CD14-positive monocyte (primary cell): ENCODE measurements at regions not wholly inside any gene's neighbourhood (a gene's known extent, or its start where the extent isn't known, plus 50 kb on each side); places are given as distances from the start of the nearest gene placed in this dataset.

Experiments
- DNase-seq, 3 donors: peaks; one replicate each; pipeline ENCODE4 v3.0.0-alpha.2; 2011 to 2022
- H2AFZ ChIP-seq: 2 replicates; pipeline ENCODE4 v1.6.0; 2012; ENCODE audit warnings: mild to moderate bottlenecking, low read depth, low read length, inconsistent platforms; ENCODE audit not compliant: insufficient read depth, poor library complexity, severe bottlenecking
- H3K27ac ChIP-seq, 2 donors: 1 replicate in 1 of 2; 2 replicates in 1 of 2; pipeline ENCODE4 v1.5.1; 2012 to 2013; ENCODE audit warnings: low read length in 2 of 2, control low read depth in 1 of 2, inconsistent platforms in 1 of 2, low read depth in 1 of 2, mild to moderate bottlenecking in 1 of 2
- H3K27me3 ChIP-seq, 2 donors: one replicate each; pipeline versions ENCODE4 v1.6.0 to v1.6.1; 2011 to 2013; ENCODE audit warnings: low read length in 2 of 2; ENCODE audit not compliant: control insufficient read depth in 2 of 2, insufficient read depth in 2 of 2
- H3K36me3 ChIP-seq, 2 donors: replicated peaks in 1 of 2; 1 replicate in 1 of 2; 2 replicates in 1 of 2; pipeline versions ENCODE4 v1.5.1 to v1.6.1; 2012 to 2013; ENCODE audit warnings: low read length in 2 of 2, control low read depth in 1 of 2, inconsistent platforms in 1 of 2, mild to moderate bottlenecking in 1 of 2; ENCODE audit not compliant: insufficient read depth in 2 of 2, control insufficient read depth in 1 of 2
- H3K4me1 ChIP-seq, 2 donors: 1 replicate in 1 of 2; 2 replicates in 1 of 2; pipeline versions ENCODE4 v1.5.1 to v1.6.1; 2012 to 2013; ENCODE audit warnings: low read length in 2 of 2, control low read depth in 1 of 2, inconsistent platforms in 1 of 2, mild to moderate bottlenecking in 1 of 2, moderate library complexity in 1 of 2; ENCODE audit not compliant: insufficient read depth in 2 of 2, control insufficient read depth in 1 of 2
- H3K4me2 ChIP-seq: replicated peaks from 2 replicates; pipeline ENCODE3; 2012; ENCODE audit warnings: low read length, moderate library complexity, mild to moderate bottlenecking; ENCODE audit not compliant: poor library complexity, severe bottlenecking; ENCODE audit errors: extremely low read depth
- H3K4me3 ChIP-seq, 3 experiments: fragments of 200-600 bp in 1 of 3; sonication (generic) in 1 of 3; replicated peaks in 1 of 3; 1 replicate in 2 of 3; 2 replicates in 1 of 3; pipeline ENCODE4 v1.5.1; 2011 to 2013; ENCODE audit warnings: low read length in 3 of 3, mild to moderate bottlenecking in 3 of 3, control low read depth in 2 of 3, low read depth in 2 of 3, inconsistent platforms in 1 of 3, moderate library complexity in 1 of 3
- H3K79me2 ChIP-seq: 2 replicates; pipeline ENCODE4 v1.6.0; 2012; ENCODE audit warnings: mild to moderate bottlenecking, control low read depth, inconsistent platforms, low read length, moderate library complexity; ENCODE audit not compliant: insufficient read depth
- H3K9ac ChIP-seq: 2 replicates; pipeline ENCODE4 v1.6.0; 2017; ENCODE audit warnings: low read length, mild to moderate bottlenecking; ENCODE audit not compliant: insufficient read depth, poor library complexity, severe bottlenecking
- H3K9me3 ChIP-seq, 2 donors: replicated peaks in 1 of 2; 1 replicate in 1 of 2; 2 replicates in 1 of 2; pipeline versions ENCODE4 v1.5.1 to v1.6.1; 2012 to 2013; ENCODE audit warnings: low read length in 2 of 2, control low read depth in 1 of 2; ENCODE audit not compliant: control insufficient read depth in 1 of 2, insufficient read depth in 1 of 2
- H4K20me1 ChIP-seq: 2 replicates; pipeline ENCODE4 v1.6.0; 2012; ENCODE audit warnings: mild to moderate bottlenecking, low read length, control low read depth, moderate library complexity; ENCODE audit not compliant: insufficient read depth
- H3K27ac Mint-ChIP-seq, 7 donors: one replicate each; pipeline ENCODE4 v1.8.0; 2020; ENCODE audit warnings: mild to moderate bottlenecking in 7 of 7, mixed read lengths in 7 of 7, moderate library complexity in 6 of 7, inconsistent platforms in 2 of 7
- H3K27me3 Mint-ChIP-seq, 3 donors: one replicate each; pipeline ENCODE4 v1.8.0; 2021 to 2022; ENCODE audit warnings: low read depth in 3 of 3, mild to moderate bottlenecking in 3 of 3, mixed read lengths in 3 of 3, moderate library complexity in 3 of 3, inconsistent platforms in 1 of 3
- H3K36me3 Mint-ChIP-seq, 2 donors: one replicate each; pipeline ENCODE4 v1.8.0; 2020; ENCODE audit warnings: mixed read lengths in 2 of 2, inconsistent platforms in 1 of 2, mild to moderate bottlenecking in 1 of 2
- H3K4me1 Mint-ChIP-seq: one replicate; pipeline ENCODE4 v1.8.0; 2020; ENCODE audit warnings: mild to moderate bottlenecking, mixed read lengths
- H3K4me3 Mint-ChIP-seq, 2 donors: one replicate each; pipeline ENCODE4 v1.8.0; 2020; ENCODE audit warnings: mild to moderate bottlenecking in 2 of 2, mixed read lengths in 2 of 2, moderate library complexity in 1 of 2
- H3K9me3 Mint-ChIP-seq, 7 donors: one replicate each; pipeline ENCODE4 v1.8.0; 2020 to 2022; ENCODE audit warnings: mixed read lengths in 7 of 7, mild to moderate bottlenecking in 6 of 7, moderate library complexity in 6 of 7, inconsistent platforms in 2 of 7
- WGBS: methylation state at CpG from one replicate; pipeline ENCODE4 v1.1.5; 2013; ENCODE audit warnings: missing lambda C conversion rate; ENCODE audit not compliant: insufficient coverage; 5-methylcytosine and 5-hydroxymethylcytosine counted together
- intact Hi-C, 2 donors: fragments of 100-400 bp; cut with micrococcal nuclease; formaldehyde crosslinking; loops; one replicate each; pipeline versions ENCODE4 v1.15.0 to v1.15.1; 2023
- TF ChIP-seq, protein P1 (sequence below): fragments of 200-600 bp; IDR thresholded peaks from one replicate; pipeline ENCODE4 v1.8.0; 2022; ENCODE audit warnings: antibody characterized with exemption, mild to moderate bottlenecking

DNA sequence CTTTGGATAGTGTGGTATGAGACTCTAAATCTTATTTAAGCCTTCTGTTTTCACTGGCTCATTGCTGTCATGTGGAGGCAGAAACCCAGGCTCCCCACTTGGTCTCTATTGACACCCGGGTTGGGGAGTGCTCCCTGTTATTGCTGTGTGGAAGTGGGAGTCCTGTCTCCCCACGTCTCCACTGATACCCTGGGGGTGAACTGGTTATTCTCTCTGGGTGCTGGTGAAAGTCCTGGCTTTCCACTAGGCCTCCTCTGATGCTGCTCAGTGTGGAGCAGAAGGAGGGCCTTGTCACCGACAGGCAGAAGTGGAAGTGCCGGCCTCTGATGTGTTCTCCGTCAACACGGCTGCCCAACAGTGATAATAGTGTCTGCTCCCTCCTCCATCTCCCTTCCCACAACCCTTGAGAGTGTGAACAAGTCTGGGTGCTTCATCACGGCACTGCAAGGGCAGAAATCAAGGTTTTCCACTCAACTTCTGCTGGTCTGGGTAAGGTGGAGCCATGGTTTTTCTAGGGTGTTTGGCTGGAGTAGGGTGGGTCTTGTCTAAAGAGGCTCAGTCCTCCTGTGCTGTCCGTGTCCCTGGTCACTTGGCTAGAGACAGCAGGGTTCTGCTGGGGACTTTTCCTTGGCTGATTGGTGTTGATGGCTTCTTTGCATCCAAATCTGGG is 240.7 kb upstream of the B3GAT1 start:
- intact Hi-C loops, result no loop called here
- no peak for DNase-seq
- Mint-ChIP-seq H3K27ac (no peak overlapping the region), H3K27me3 (peaks cover under 1 to 20% (median 5%) of the 10 kb centered on the region in 3 donors), H3K9me3 (peaks cover 4 to 20% (median 6%) of the 10 kb centered on the region in 7 donors), H3K4me1 (no peaks in the 10 kb centered on the region), H3K36me3 (no peaks in the 10 kb centered on the region), H3K4me3 (no peak overlapping the region)
- Histone ChIP-seq H3K27me3 (no peaks in the 10 kb centered on the region), H3K4me3 (no peak overlapping the region), H3K4me1 (no peaks in the 10 kb centered on the region), H3K4me2 (no peak overlapping the region), H3K79me2 (no peaks in the 10 kb centered on the region), H2AFZ (no peak overlapping the region), H4K20me1 (no peaks in the 10 kb centered on the region), H3K36me3 (no peaks in the 10 kb centered on the region), H3K9ac (no peak overlapping the region), H3K9me3 (peaks cover 0 to 11% of the 10 kb centered on the region in 2 donors), H3K27ac (no peak overlapping the region)
- WGBS, result 83% methylated on average over 3 of the region's 8 CpGs
- TF ChIP-seq, protein P1, sequence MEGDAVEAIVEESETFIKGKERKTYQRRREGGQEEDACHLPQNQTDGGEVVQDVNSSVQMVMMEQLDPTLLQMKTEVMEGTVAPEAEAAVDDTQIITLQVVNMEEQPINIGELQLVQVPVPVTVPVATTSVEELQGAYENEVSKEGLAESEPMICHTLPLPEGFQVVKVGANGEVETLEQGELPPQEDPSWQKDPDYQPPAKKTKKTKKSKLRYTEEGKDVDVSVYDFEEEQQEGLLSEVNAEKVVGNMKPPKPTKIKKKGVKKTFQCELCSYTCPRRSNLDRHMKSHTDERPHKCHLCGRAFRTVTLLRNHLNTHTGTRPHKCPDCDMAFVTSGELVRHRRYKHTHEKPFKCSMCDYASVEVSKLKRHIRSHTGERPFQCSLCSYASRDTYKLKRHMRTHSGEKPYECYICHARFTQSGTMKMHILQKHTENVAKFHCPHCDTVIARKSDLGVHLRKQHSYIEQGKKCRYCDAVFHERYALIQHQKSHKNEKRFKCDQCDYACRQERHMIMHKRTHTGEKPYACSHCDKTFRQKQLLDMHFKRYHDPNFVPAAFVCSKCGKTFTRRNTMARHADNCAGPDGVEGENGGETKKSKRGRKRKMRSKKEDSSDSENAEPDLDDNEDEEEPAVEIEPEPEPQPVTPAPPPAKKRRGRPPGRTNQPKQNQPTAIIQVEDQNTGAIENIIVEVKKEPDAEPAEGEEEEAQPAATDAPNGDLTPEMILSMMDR, result no peak

DNA sequence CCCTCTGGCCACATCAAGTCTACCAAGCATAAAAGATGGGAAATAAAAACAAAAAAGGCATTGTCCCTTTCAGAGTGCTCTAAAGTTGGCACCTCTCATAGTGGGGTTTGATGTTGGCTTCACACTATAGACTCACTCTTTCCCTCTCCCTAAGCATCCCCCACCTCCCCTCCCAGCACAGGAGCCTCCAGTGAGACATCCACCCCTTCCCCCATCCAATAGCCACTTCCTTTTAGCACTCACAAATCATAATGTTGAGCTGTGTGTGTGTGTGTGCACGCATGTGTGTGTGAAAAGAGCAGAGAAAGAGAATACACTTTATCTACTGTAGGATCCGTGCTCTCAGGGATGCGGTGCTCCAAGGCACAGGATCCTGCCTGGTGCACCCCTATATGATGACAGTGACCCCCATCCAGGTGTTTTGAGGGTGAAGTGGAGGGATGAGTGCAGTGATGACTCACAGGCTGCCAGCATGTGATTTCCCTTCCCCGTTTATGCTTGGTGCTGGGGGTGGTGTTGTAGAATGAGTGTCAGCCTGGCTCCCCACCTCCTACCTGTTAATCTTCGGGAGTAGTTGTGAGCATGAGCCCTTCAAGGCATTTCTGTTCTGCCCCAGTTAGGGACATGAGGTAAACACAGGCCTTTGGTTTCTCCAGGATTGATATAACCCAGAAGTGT is 235.2 kb upstream of the B3GAT1 start:
- Mint-ChIP-seq H3K4me1 (no peaks in the 10 kb centered on the region), H3K36me3 (no peaks in the 10 kb centered on the region), H3K4me3 (no peak overlapping the region), H3K27ac (no peak overlapping the region), H3K9me3 (no peaks in the 10 kb centered on the region), H3K27me3 (peaks cover 6 to 26% (median 7%) of the 10 kb centered on the region in 3 donors)
- H3K36me3 ChIP-seq, result no peaks in the 10 kb centered on the region
- TF ChIP-seq, protein P1, result no peak
- WGBS, result 100% methylated on average over 2 of the region's 5 CpGs
- H3K4me1 ChIP-seq, result no peaks in the 10 kb centered on the region
- DNase-seq, result no peak
- no peaks in the 10 kb centered on the region for H3K79me2 ChIP-seq
- no peak overlapping the region for H3K27ac ChIP-seq
- intact Hi-C loops, result no loop called here
- H3K9me3 ChIP-seq, result no peaks in the 10 kb centered on the region
- no peak overlapping the region for H3K4me2 ChIP-seq
- no peak overlapping the region for H3K9ac ChIP-seq
- H4K20me1 ChIP-seq, result no peaks in the 10 kb centered on the region
- H3K27me3 ChIP-seq, result no peaks in the 10 kb centered on the region
- no peak overlapping the region for H2AFZ ChIP-seq
- H3K4me3 ChIP-seq, result no peak overlapping the region
